ENCODE measurements at regions not wholly inside any gene's neighbourhood (a gene's known extent, or its start where the extent isn't known, plus 50 kb on each side); places are given as distances from the start of the nearest gene placed in this dataset.
"Not testable (repeated sequence)": the region's sequence is repeated elsewhere in the genome, so short reads cannot be mapped to it uniquely, and the experiment has no call there.

DNA sequence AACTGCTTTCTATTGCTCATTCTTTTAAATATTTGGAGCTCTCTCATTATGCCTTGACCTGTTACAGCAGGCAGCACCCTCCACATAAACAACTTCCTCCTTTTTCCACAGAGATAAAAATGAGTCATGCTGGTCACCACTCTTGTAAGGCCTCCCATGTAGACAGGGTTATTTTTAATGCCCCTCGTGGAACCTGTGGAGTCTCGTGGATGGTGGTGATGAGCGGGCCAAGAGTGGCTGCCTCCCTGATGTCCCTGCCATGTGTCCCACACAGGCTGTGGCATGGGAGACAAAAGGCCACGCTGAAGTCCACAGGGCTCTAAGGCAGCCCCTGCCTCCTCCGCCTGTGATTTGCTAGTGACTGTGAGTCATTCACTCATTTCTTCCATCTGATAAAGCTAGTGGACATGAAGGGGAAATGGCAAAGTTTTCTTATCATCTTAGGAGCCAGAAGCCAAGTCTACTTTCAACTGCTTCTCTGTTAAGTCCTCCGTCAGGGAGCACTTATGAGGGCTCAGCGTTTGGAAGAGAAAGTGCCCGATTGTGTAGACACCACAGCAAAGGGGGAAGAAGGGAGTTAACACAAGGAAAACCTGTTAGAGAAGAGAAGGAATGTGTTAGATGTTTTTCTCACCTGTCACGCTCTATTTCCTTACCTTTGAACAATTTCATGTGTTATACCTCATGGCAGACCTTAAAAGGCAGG lies 121.6 kb upstream of the FAT1 start:
- no peak for DNase-seq (ENCODE audit: low spot score in 2 of 2)
- no peaks in the 10 kb centered on the region for H3K9me3 ChIP-seq

DNA sequence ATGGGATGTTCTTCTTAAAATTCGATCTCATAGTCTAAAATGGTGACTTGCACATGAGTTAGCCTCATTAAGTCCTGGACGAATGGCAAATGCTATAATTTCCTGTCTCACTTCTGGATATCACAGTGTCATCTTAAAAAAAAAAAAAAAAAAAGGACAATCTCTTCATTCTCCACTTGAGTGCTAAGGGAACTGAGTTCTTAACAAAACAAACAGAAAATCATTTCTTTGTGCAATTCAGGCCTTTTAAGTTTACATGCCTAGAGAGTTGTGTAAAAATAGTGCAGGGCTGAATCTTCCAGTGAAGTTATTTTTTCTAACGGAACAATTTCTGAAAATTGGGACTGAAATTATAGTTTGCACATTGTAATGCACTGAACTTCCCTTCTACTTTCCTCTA lies 122.8 kb upstream of the FAT1 start:
- no peaks in the 10 kb centered on the region for H3K27me3 ChIP-seq
- no peak for TF ChIP-seq POLR2A (IDR thresholded peaks at IDR 0.05)
- TF ChIP-seq, protein P1, sequence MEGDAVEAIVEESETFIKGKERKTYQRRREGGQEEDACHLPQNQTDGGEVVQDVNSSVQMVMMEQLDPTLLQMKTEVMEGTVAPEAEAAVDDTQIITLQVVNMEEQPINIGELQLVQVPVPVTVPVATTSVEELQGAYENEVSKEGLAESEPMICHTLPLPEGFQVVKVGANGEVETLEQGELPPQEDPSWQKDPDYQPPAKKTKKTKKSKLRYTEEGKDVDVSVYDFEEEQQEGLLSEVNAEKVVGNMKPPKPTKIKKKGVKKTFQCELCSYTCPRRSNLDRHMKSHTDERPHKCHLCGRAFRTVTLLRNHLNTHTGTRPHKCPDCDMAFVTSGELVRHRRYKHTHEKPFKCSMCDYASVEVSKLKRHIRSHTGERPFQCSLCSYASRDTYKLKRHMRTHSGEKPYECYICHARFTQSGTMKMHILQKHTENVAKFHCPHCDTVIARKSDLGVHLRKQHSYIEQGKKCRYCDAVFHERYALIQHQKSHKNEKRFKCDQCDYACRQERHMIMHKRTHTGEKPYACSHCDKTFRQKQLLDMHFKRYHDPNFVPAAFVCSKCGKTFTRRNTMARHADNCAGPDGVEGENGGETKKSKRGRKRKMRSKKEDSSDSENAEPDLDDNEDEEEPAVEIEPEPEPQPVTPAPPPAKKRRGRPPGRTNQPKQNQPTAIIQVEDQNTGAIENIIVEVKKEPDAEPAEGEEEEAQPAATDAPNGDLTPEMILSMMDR (IDR thresholded peaks at IDR 0.05) = no peak
- TF ChIP-seq POLR2AphosphoS5 (IDR thresholded peaks at IDR 0.05) = no peak
- no peak for TF ChIP-seq EP300 (IDR thresholded peaks at IDR 0.05)
- WGBS = 69% methylated on average over 3 of the region's 3 CpGs
- no peak overlapping the region for H3K4me3 ChIP-seq
- H3K4me1 ChIP-seq = peaks cover 17% of the 10 kb centered on the region
- DNase-seq (ENCODE audit: low spot score in 2 of 2) = no peak
- H3K9me3 ChIP-seq = no peaks in the 10 kb centered on the region
- H3K27ac ChIP-seq = no peak overlapping the region
- no peaks in the 10 kb centered on the region for H3K36me3 ChIP-seq

More for the DNA sequence above, 121.6 kb upstream of the FAT1 start:
- no peaks in the 10 kb centered on the region for H3K36me3 ChIP-seq
- H3K27me3 ChIP-seq = no peaks in the 10 kb centered on the region
- H3K4me1 ChIP-seq = peaks cover 21% of the 10 kb centered on the region
- 71% methylated on average over 9 of the region's 9 CpGs for WGBS
- H3K27ac ChIP-seq = peak overlapping the region; percentile 27
- TF ChIP-seq POLR2AphosphoS5 (IDR thresholded peaks at IDR 0.05) (no peak), EP300 (IDR thresholded peaks at IDR 0.05) (no peak), POLR2A (IDR thresholded peaks at IDR 0.05) (no peak)
- TF ChIP-seq, protein P1 (IDR thresholded peaks at IDR 0.05) = no peak
- H3K4me3 ChIP-seq = no peak overlapping the region

DNA sequence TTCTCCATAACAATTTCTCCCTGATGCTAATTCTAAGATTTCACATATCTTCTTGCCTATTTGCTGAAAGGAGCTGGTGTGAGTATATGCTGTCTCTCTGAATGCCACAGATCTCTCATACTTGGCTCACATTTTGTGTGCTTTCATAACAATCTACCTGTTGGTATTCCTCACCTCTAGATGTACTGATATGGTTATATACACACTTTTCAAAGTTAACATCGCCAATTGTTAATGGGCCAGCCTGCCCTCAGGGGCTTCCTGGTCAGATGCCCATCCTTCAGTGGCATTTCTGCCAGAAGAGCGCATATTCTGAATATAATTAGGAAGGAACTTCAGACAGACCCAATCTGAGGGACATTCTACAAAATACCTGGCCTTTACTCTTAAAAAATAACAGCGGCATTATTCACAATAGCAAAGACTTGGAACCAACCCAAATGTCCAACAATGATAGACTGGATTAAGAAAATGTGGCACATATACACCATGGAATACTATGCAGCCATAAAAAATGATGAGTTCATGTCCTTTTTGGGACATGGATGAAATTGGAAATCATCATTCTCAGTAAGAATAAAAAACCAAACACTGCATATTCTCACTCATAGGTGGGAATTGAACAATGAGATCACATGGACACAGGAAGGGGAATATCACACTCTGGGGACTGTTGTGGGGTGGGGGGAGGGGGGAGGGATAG lies 123.9 kb upstream of the FAT1 start:
- 86% methylated on average over 3 of the region's 3 CpGs for WGBS

DNA sequence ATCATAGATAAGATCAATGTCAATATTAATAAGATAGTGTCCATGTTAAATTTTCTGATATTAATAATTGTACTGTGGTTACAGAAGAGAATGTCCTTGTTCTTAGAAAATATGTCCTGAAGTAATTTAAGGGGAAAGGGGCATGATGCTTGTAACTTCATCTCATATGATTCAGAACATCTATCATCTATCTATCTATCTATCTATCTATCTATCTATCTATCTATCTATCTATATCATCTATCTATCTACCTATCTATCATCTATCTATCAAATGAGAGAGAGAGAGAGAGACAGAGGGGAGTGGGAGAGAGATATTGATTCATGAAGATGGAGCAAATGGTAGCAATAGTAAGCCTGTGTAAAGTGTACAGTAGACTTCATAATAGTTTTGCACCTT lies 124.8 kb upstream of the FAT1 start:
- Histone ChIP-seq H3K4me1 (peaks cover 17% of the 10 kb centered on the region), H3K27me3 (no peaks in the 10 kb centered on the region), H3K4me3 (no peak overlapping the region), H3K36me3 (no peaks in the 10 kb centered on the region), H3K27ac (no peak overlapping the region), H3K9me3 (no peaks in the 10 kb centered on the region)
- TF ChIP-seq EP300 (IDR thresholded peaks at IDR 0.05) (no peak), POLR2AphosphoS5 (IDR thresholded peaks at IDR 0.05) (no peak), POLR2A (IDR thresholded peaks at IDR 0.05) (no peak)
- TF ChIP-seq, protein P1 (IDR thresholded peaks at IDR 0.05) = no peak
- DNase-seq (ENCODE audit: low spot score in 2 of 2) = no peak

More for the DNA sequence above, 123.9 kb upstream of the FAT1 start:
- not testable (repeated sequence) for DNase-seq (ENCODE audit: low spot score in 2 of 2); H3K4me3 ChIP-seq; H3K36me3 ChIP-seq; H3K9me3 ChIP-seq; H3K27ac ChIP-seq; H3K27me3 ChIP-seq
- H3K4me1 ChIP-seq = peaks cover 17% of the 10 kb centered on the region

DNA sequence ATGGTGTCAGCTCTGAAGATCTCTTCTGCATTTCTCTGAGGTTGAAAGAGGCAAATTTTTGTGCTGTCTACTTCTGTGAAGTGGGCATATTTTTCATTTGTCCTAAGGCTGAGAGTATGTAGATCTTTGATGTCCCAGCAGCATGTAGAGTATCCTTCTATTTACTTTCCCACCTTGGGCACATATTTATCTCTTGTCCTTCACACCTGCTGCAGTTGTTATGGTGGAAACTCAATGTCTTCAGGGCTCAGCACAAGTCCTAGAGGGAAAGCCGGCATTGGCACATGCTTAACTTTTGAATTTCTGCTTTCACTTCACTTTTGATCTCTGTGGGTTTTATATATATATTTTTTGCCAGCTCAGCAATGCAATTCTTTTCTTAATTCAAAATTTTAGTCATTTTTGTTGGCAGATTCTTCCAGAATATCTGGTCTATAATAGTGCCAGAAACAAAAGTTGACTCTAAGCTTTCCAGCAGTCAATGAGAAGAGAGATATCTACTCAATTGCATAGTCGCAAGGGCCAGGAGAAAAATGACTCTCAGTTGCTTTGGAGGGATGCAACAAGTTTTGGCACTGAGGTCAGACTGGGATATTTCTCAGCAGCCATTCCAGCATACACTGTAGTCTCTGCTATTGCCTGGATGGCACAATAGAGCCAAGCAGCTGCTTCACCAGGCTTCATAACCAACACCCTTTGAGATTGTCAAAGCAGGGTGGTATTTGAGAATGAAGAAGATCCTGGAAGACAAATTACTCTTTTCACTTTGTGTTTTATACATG lies 127.8 kb upstream of the FAT1 start:
- no peak for TF ChIP-seq EP300 (IDR thresholded peaks at IDR 0.05)
- TF ChIP-seq POLR2AphosphoS5 (IDR thresholded peaks at IDR 0.05) = no peak
- no peak for TF ChIP-seq POLR2A (IDR thresholded peaks at IDR 0.05)
- TF ChIP-seq, protein P1 (IDR thresholded peaks at IDR 0.05) = no peak
- DNase-seq (ENCODE audit: low spot score in 2 of 2) = no peak
- WGBS = 63% methylated on average over 2 of the region's 2 CpGs
- no peaks in the 10 kb centered on the region for H3K27me3 ChIP-seq
- H3K27ac ChIP-seq = no peak overlapping the region
- no peak overlapping the region for H3K4me3 ChIP-seq
- no peaks in the 10 kb centered on the region for H3K36me3 ChIP-seq
- no peaks in the 10 kb centered on the region for H3K9me3 ChIP-seq
- no peaks in the 10 kb centered on the region for H3K4me1 ChIP-seq
